B cell (primary cell): ENCODE measurements at regions not wholly inside any gene's neighbourhood (a gene's known extent, or its start where the extent isn't known, plus 50 kb on each side); places are given as distances from the start of the nearest gene placed in this dataset.
A peak's percentile ranks its signal among the peaks of the same experiment; 100 is the strongest.

ENCODE experiments used
- ATAC-seq: fragments of 200-7000 bp; cut with Tn5 transposase; one replicate; pipeline ENCODE4 v1.10.0; 2021; ENCODE audit warnings: low read depth, mild to moderate bottlenecking, moderate number of reproducible peaks, moderate library complexity
- CTCF ChIA-PET: fragments of 350-600 bp; sonication (Branson Sonifier 250); formaldehyde crosslinking; loops from one replicate; lab custom pipeline; 2021; ENCODE audit warnings: antibody characterized with exemption, inconsistent platforms; lab: Charles Lee
- POLR2A ChIA-PET: fragments of 350-600 bp; sonication (Branson Sonifier 250); formaldehyde crosslinking; loops from one replicate; lab custom pipeline; 2021; ENCODE audit warnings: antibody characterized with exemption; lab: Charles Lee
- DNase-seq: peaks from one replicate; pipeline ENCODE4 v3.0.0; 2013
- H2AFZ ChIP-seq: 2 replicates; pipeline ENCODE4 v1.6.1; 2012; ENCODE audit warnings: mild to moderate bottlenecking, low read depth, low read length; ENCODE audit not compliant: insufficient read depth, poor library complexity, severe bottlenecking
- H3K27ac ChIP-seq, 2 donors: 1 replicate in 1 of 2; 2 replicates in 1 of 2; pipeline ENCODE4 v1.5.1; 2012 to 2013; ENCODE audit warnings: low read length in 2 of 2, mild to moderate bottlenecking in 2 of 2, moderate library complexity in 1 of 2
- H3K27me3 ChIP-seq, 4 experiments: fragments of 200-600 bp in 1 of 4; sonication (generic) in 1 of 4; replicated peaks in 1 of 4; 1 replicate in 2 of 4; 2 replicates in 2 of 4; pipeline versions ENCODE4 v1.6.1 to v1.7.0; 2013 to 2016; ENCODE audit warnings: low read length in 3 of 4, mild to moderate bottlenecking in 2 of 4, mixed read lengths in 1 of 4, moderate library complexity in 1 of 4; ENCODE audit not compliant: insufficient read depth in 4 of 4, control insufficient read depth in 3 of 4; ENCODE audit errors: control extremely low read depth in 1 of 4
- H3K36me3 ChIP-seq, 2 experiments: replicated peaks in 1 of 2; 1 replicate in 1 of 2; 2 replicates in 1 of 2; pipeline versions ENCODE4 v1.6.1 to v1.7.1; 2013; ENCODE audit warnings: low read length in 1 of 2; ENCODE audit not compliant: insufficient read depth in 2 of 2, control insufficient read depth in 1 of 2; ENCODE audit errors: control extremely low read depth in 1 of 2, extremely low read depth in 1 of 2
- H3K4me1 ChIP-seq, 2 donors: fragments of 200-600 bp in 1 of 2; sonication (generic) in 1 of 2; 1 replicate in 1 of 2; 2 replicates in 1 of 2; pipeline versions ENCODE4 v1.5.1 to v1.6.1; 2013 to 2017; ENCODE audit warnings: low read length in 2 of 2; ENCODE audit not compliant: control insufficient read depth in 2 of 2, insufficient read depth in 2 of 2
- H3K4me2 ChIP-seq: replicated peaks from 2 replicates; pipeline ENCODE3; 2012; ENCODE audit warnings: mild to moderate bottlenecking, low read depth, low read length; ENCODE audit not compliant: poor library complexity, severe bottlenecking
- H3K4me3 ChIP-seq, 5 experiments: fragments of 200-600 bp in 1 of 5; sonication (generic) in 1 of 5; 1 replicate in 3 of 5; 2 replicates in 2 of 5; pipeline versions ENCODE4 v1.5.1 to v1.7.0; 2011 to 2016; ENCODE audit warnings: low read length in 4 of 5, mild to moderate bottlenecking in 4 of 5, low read depth in 2 of 5, control low read depth in 1 of 5, moderate library complexity in 1 of 5; ENCODE audit not compliant: insufficient read depth in 1 of 5; ENCODE audit errors: control extremely low read depth in 1 of 5, extremely low read depth in 1 of 5
- H3K79me2 ChIP-seq: fragments of 200-600 bp; sonication (generic); one replicate; pipeline ENCODE4 v1.6.0; 2016; ENCODE audit warnings: low read length; ENCODE audit not compliant: control insufficient read depth, insufficient read depth
- H3K9ac ChIP-seq: fragments of 200-600 bp; sonication (generic); 2 replicates; pipeline ENCODE4 v1.6.1; 2017; ENCODE audit warnings: mild to moderate bottlenecking, low read length, moderate library complexity
- H3K9me3 ChIP-seq, 3 donors: one replicate each; pipeline versions ENCODE4 v1.6.1 to v1.7.1; 2013; ENCODE audit warnings: low read length in 2 of 3; ENCODE audit not compliant: control insufficient read depth in 2 of 3, insufficient read depth in 1 of 3; ENCODE audit errors: control extremely low read depth in 1 of 3
- H4K20me1 ChIP-seq: 2 replicates; pipeline ENCODE4 v1.6.0; 2012; ENCODE audit warnings: mild to moderate bottlenecking, low read length; ENCODE audit not compliant: insufficient read depth, control insufficient read depth, poor library complexity, severe bottlenecking
- H3K27ac Mint-ChIP-seq: one replicate; pipeline ENCODE4 v1.8.0; 2021; ENCODE audit warnings: mixed read lengths
- H3K27me3 Mint-ChIP-seq: one replicate; pipeline ENCODE4 v1.8.0; 2021; ENCODE audit warnings: mixed read lengths
- H3K4me1 Mint-ChIP-seq: one replicate; pipeline ENCODE4 v1.8.0; 2021; ENCODE audit warnings: mixed read lengths
- H3K4me3 Mint-ChIP-seq: one replicate; pipeline ENCODE4 v1.8.0; 2021; ENCODE audit warnings: mixed read lengths
- H3K9me3 Mint-ChIP-seq: one replicate; pipeline ENCODE4 v1.8.0; 2022; ENCODE audit warnings: mixed read lengths; ENCODE audit not compliant: insufficient read depth
- CTCF ChIP-seq: fragments of 200-600 bp; IDR thresholded peaks from one replicate; pipeline ENCODE4 v1.8.0; 2022; ENCODE audit warnings: antibody characterized with exemption, mild to moderate bottlenecking
- EZH2 ChIP-seq: IDR thresholded peaks from 2 replicates; pipeline ENCODE4 v1.6.1; 2012; ENCODE audit warnings: borderline replicate concordance, low read depth, mild to moderate bottlenecking, moderate library complexity, low read length; ENCODE audit not compliant: insufficient read depth, poor library complexity, severe bottlenecking
- WGBS: methylation state at CpG from one replicate; pipeline ENCODE4 v1.1.5; 2013; ENCODE audit warnings: missing lambda C conversion rate; ENCODE audit not compliant: insufficient coverage; 5-methylcytosine and 5-hydroxymethylcytosine counted together
- intact Hi-C: fragments of 100-400 bp; cut with micrococcal nuclease; formaldehyde crosslinking; loops from one replicate; pipeline ENCODE4 v1.10.0; 2022

- Histone ChIP-seq H4K20me1 (no peaks in the 10 kb centered on the region), H3K79me2 (no peaks in the 10 kb centered on the region), H3K4me3 (no peak overlapping the region), H3K27ac (no peak overlapping the region), H3K36me3 (no peaks in the 10 kb centered on the region), H2AFZ (peak overlapping the region; percentile 8), H3K4me2 (no peak overlapping the region), H3K27me3 (peaks cover 0 to 4% (median 2%) of the 10 kb centered on the region in 4 experiments), H3K9ac (no peak overlapping the region), H3K4me1 (peaks cover 9 to 10% of the 10 kb centered on the region in 2 donors), H3K9me3 (no peaks in the 10 kb centered on the region)
- intact Hi-C loops, result no loop called here
- DNase-seq (no peak), ATAC-seq (no peak)
- TF ChIP-seq CTCF (no peak), EZH2 (no peak)
- no peak overlapping the region for H3K27ac Mint-ChIP-seq
- CTCF ChIA-PET, result no interaction called here
- POLR2A ChIA-PET, result no interaction called here
- 12% methylated on average over 5 of the region's 6 CpGs for WGBS
- peaks cover 24% of the 10 kb centered on the region for H3K27me3 Mint-ChIP-seq
- H3K9me3 Mint-ChIP-seq, result no peaks in the 10 kb centered on the region
- H3K4me1 Mint-ChIP-seq, result peaks cover 11% of the 10 kb centered on the region
- H3K4me3 Mint-ChIP-seq, result no peak overlapping the region
Observed at GRCh38 chr11:13897646-13898276, 64.8 kb upstream of the SPON1 start.

DNA sequence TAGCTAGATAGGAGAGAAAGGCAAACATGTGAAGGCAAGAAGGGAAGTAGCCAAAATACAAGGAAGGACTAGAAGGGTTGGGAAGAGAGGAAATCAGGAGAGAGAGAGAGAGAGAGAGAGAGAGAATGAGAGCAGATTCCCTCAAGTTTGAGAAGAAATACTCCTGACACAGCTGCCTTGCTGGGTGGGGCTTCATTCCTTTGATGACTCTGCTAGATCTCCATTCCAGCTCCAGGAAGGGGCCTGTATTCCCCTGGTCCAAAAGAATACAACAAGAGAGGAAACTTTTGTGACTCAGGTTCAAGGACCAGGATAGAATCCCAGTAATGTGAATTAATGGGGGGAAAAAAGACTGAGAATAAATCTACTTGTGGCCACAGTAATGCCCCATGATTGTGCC lies 62.9 kb upstream of the SPON1 start:
- Histone ChIP-seq H3K4me1 (peaks cover 9 to 10% of the 10 kb centered on the region in 2 donors), H2AFZ (no peak overlapping the region), H4K20me1 (no peaks in the 10 kb centered on the region), H3K4me3 (no peak overlapping the region), H3K9ac (no peak overlapping the region), H3K4me2 (no peak overlapping the region), H3K27me3 (peaks cover 0 to 4% (median 2%) of the 10 kb centered on the region in 4 experiments), H3K79me2 (no peaks in the 10 kb centered on the region), H3K27ac (no peak overlapping the region), H3K9me3 (no peaks in the 10 kb centered on the region), H3K36me3 (no peaks in the 10 kb centered on the region)
- DNase-seq (no peak), ATAC-seq (no peak)
- TF ChIP-seq EZH2 (no peak), CTCF (no peak)
- no peak overlapping the region for H3K4me3 Mint-ChIP-seq
- no peaks in the 10 kb centered on the region for H3K9me3 Mint-ChIP-seq
- H3K4me1 Mint-ChIP-seq, result peaks cover 11% of the 10 kb centered on the region
- POLR2A ChIA-PET, result no interaction called here
- CTCF ChIA-PET, result no interaction called here
- H3K27ac Mint-ChIP-seq, result no peak overlapping the region
- intact Hi-C loops, result no loop called here
- H3K27me3 Mint-ChIP-seq, result peaks cover 31% of the 10 kb centered on the region
